GM21576 (cell line): ENCODE measurements at regions not wholly inside any gene's neighbourhood (a gene's known extent, or its start where the extent isn't known, plus 50 kb on each side); places are given as distances from the start of the nearest gene placed in this dataset.
A peak's percentile ranks its signal among the peaks of the same experiment; 100 is the strongest.

Experiments
- ATAC-seq: cut with Tn5 transposase; IDR thresholded peaks from one replicate; pipeline ENCODE4 v1.9.1; 2021; ENCODE audit warnings: mild to moderate bottlenecking, moderate library complexity; ENCODE audit not compliant: unreplicated experiment

- no peak for ATAC-seq
These were observed 83.1 kb upstream of the TSPAN8 start for GRCh38 chr12:71240946-71241345.

GRCh38 chr12:71239731-71240130 is 81.9 kb upstream of the TSPAN8 start:
- no peak for ATAC-seq

GRCh38 chr12:71237128-71237527 is 79.3 kb upstream of the TSPAN8 start:
- no peak for ATAC-seq

GRCh38 chr12:71236133-71236660 is 78.4 kb upstream of the TSPAN8 start:
- ATAC-seq, result no peak

GRCh38 chr12:71233083-71233482 is 75.3 kb upstream of the TSPAN8 start:
- no peak for ATAC-seq

GRCh38 chr12:71230542-71230941 is 72.7 kb upstream of the TSPAN8 start:
- no peak for ATAC-seq

- no peak for ATAC-seq
These were observed 65.3 kb upstream of the TSPAN8 start for GRCh38 chr12:71223139-71223538.

- ATAC-seq, result no peak
These were observed 64.6 kb upstream of the TSPAN8 start for GRCh38 chr12:71222436-71222835.

GRCh38 chr12:71220260-71220659 is 62.5 kb upstream of the TSPAN8 start:
- ATAC-seq, result no peak

- no peak for ATAC-seq
These were observed 61.4 kb upstream of the TSPAN8 start for GRCh38 chr12:71219224-71219623.

GRCh38 chr12:71218616-71219015 is 60.8 kb upstream of the TSPAN8 start:
- ATAC-seq, result no peak

- peak; percentile 47 for ATAC-seq
These were observed 59.2 kb upstream of the TSPAN8 start for GRCh38 chr12:71216725-71217579.

- ATAC-seq, result no peak
These were observed 56.9 kb upstream of the TSPAN8 start for GRCh38 chr12:71214511-71215285.

- no peak for ATAC-seq
These were observed 50.4 kb upstream of the TSPAN8 start for GRCh38 chr12:71208053-71208685.
